SK-N-SH treated with all-trans-retinoic acid at 6 μM for 48 hours (cell line): ENCODE measurements at regions not wholly inside any gene's neighbourhood (a gene's known extent, or its start where the extent isn't known, plus 50 kb on each side); places are given as distances from the start of the nearest gene placed in this dataset.

Experiments
- BACH2 ChIP-seq: fragments of 250-450 bp; sonication (Bioruptor Pico); IDR thresholded peaks from 2 replicates; pipeline ENCODE4 v1.9.0; 2021; ENCODE audit warnings: mild to moderate bottlenecking, borderline replicate concordance
- PATZ1 ChIP-seq: fragments of 250-450 bp; sonication (Bioruptor Pico); IDR thresholded peaks from 2 replicates; pipeline ENCODE4 v1.8.0; 2020; ENCODE audit warnings: mild to moderate bottlenecking, moderate library complexity, borderline replicate concordance
- RARB ChIP-seq: fragments of 250-450 bp; sonication (Bioruptor Pico); IDR thresholded peaks from 2 replicates; pipeline ENCODE4 v1.8.0; 2021; ENCODE audit warnings: mild to moderate bottlenecking, moderate library complexity
- SNAI2 ChIP-seq: fragments of 250-450 bp; sonication (Bioruptor Pico); IDR thresholded peaks from 2 replicates; pipeline ENCODE4 v1.5.0; 2020; ENCODE audit warnings: mild to moderate bottlenecking, moderate library complexity
- ZFP3 ChIP-seq: fragments of 250-450 bp; sonication (Bioruptor Pico); IDR thresholded peaks from 2 replicates; pipeline ENCODE4 v1.5.0; 2020; ENCODE audit warnings: mild to moderate bottlenecking, moderate library complexity
- ZFP30 ChIP-seq: fragments of 450-650 bp; formaldehyde crosslinking; IDR thresholded peaks from 2 replicates; pipeline ENCODE4 v1.5.0; 2022; ENCODE audit warnings: mild to moderate bottlenecking, moderate library complexity
- ZNF565 ChIP-seq: fragments of 450-650 bp; formaldehyde crosslinking; conservative IDR thresholded peaks from 2 replicates; pipeline ENCODE4 v1.5.0; 2020; ENCODE audit warnings: low read depth, mild to moderate bottlenecking, moderate library complexity
- ZNF8 ChIP-seq: fragments of 450-650 bp; formaldehyde crosslinking; IDR thresholded peaks from 2 replicates; pipeline ENCODE4 v1.5.0; 2020; ENCODE audit warnings: mild to moderate bottlenecking, moderate library complexity

GRCh38 chr3:87468235-87468634, 191.9 kb upstream of the POU1F1 start:
- TF ChIP-seq ZFP3 (CRISPR knock-in tag) (no peak), ZNF8 (no peak), RARB (CRISPR knock-in tag) (no peak), PATZ1 (CRISPR knock-in tag) (no peak), SNAI2 (no peak), ZFP30 (CRISPR knock-in tag) (no peak), BACH2 (no peak), ZNF565 (CRISPR knock-in tag) (no peak)
